SU-DHL-6 (cell line): ENCODE measurements at regions not wholly inside any gene's neighbourhood (a gene's known extent, or its start where the extent isn't known, plus 50 kb on each side); places are given as distances from the start of the nearest gene placed in this dataset.

Source experiments
- H2AFZ ChIP-seq: fragments of 200-600 bp; sonication (generic); 2 replicates; pipeline ENCODE4 v1.6.1; 2014; ENCODE audit warnings: low read depth, mild to moderate bottlenecking, moderate library complexity, mixed read lengths, antibody characterized with exemption, low read length; ENCODE audit not compliant: severe bottlenecking
- H3F3A ChIP-seq: fragments of 200-600 bp; shearing (Covaris generic); 2 replicates; pipeline ENCODE4 v1.6.0; 2016; ENCODE audit warnings: antibody characterized with exemption, mild to moderate bottlenecking; ENCODE audit not compliant: insufficient read depth
- H3K27ac ChIP-seq: fragments of 200-600 bp; sonication (generic); 2 replicates; pipeline ENCODE4 v1.5.1; 2016; ENCODE audit warnings: low read depth, mild to moderate bottlenecking, low read length, moderate library complexity, mixed read lengths
- H3K27me3 ChIP-seq: fragments of 200-600 bp; sonication (generic), shearing (Covaris generic); 2 replicates; pipeline ENCODE4 v1.6.0; 2014; ENCODE audit warnings: mild to moderate bottlenecking, low read length
- H3K36me3 ChIP-seq: fragments of 200-600 bp; sonication (generic); 2 replicates; pipeline ENCODE4 v1.6.1; 2014; ENCODE audit warnings: mild to moderate bottlenecking, low read length, mixed read lengths
- H3K4me2 ChIP-seq: fragments of 300-600, 200-600 bp; shearing (Covaris generic), sonication (generic); 2 replicates; pipeline ENCODE4 v1.6.0; 2014; ENCODE audit warnings: low read length, low read depth, mild to moderate bottlenecking; ENCODE audit not compliant: poor library complexity, severe bottlenecking
- H3K4me3 ChIP-seq: fragments of 200-600 bp; sonication (generic); 2 replicates; pipeline ENCODE4 v1.5.1; 2014; ENCODE audit warnings: antibody characterized with exemption, low read length, mild to moderate bottlenecking, mixed read lengths; ENCODE audit not compliant: insufficient read depth, poor library complexity, severe bottlenecking
- H3K79me2 ChIP-seq: fragments of 200-600 bp; sonication (generic); 2 replicates; pipeline ENCODE4 v1.6.1; 2014; ENCODE audit warnings: mild to moderate bottlenecking, low read length, moderate library complexity; ENCODE audit not compliant: insufficient read depth
- H3K9ac ChIP-seq: fragments of 200-600 bp; sonication (generic); 2 replicates; pipeline ENCODE4 v1.7.0; 2014; ENCODE audit warnings: mild to moderate bottlenecking, low read length
- H3K9me2 ChIP-seq: fragments of 200-600 bp; sonication (generic); replicated peaks from 2 replicates; pipeline ENCODE4 v1.6.1; 2014; ENCODE audit warnings: low read length; ENCODE audit not compliant: insufficient read depth
- H3K9me3 ChIP-seq: fragments of 200-600 bp; sonication (generic); 2 replicates; pipeline ENCODE4 v1.6.1; 2014; ENCODE audit warnings: low read length, mixed read lengths; ENCODE audit not compliant: insufficient read depth
- H4K20me1 ChIP-seq: fragments of 200-600 bp; sonication (generic); 2 replicates; pipeline ENCODE4 v1.6.1; 2014; ENCODE audit warnings: low read depth, mild to moderate bottlenecking, antibody characterized with exemption, low read length, moderate library complexity, mixed read lengths
- CTCF ChIP-seq: fragments of 200-600 bp; sonication (generic); IDR thresholded peaks from one replicate; pipeline ENCODE4 v1.5.1; 2017; ENCODE audit warnings: antibody characterized with exemption, mild to moderate bottlenecking, low read length, moderate library complexity; ENCODE audit not compliant: insufficient read depth, poor library complexity, severe bottlenecking
- EZH2phosphoT487 ChIP-seq: fragments of 200-600 bp; sonication (generic), shearing (Covaris generic); conservative IDR thresholded peaks from 2 replicates; pipeline ENCODE4 v1.6.1; 2018; ENCODE audit warnings: mild to moderate bottlenecking, antibody characterized with exemption, low read length, moderate library complexity, mixed read lengths

GRCh38 chr12:11553871-11554533 lies 95.5 kb upstream of the ETV6 start:
- Histone ChIP-seq H3K27me3 (no peaks in the 10 kb centered on the region), H3K36me3 (no peaks in the 10 kb centered on the region), H3K4me2 (no peak overlapping the region), H4K20me1 (no peaks in the 10 kb centered on the region), H2AFZ (no peak overlapping the region), H3F3A (no peaks in the 10 kb centered on the region), H3K9me3 (no peaks in the 10 kb centered on the region), H3K9me2 (no peaks in the 10 kb centered on the region), H3K9ac (no peak overlapping the region), H3K79me2 (no peaks in the 10 kb centered on the region), H3K27ac (no peak overlapping the region), H3K4me3 (no peak overlapping the region)
- TF ChIP-seq EZH2phosphoT487 (no peak), CTCF (peak; percentile 28)

GRCh38 chr12:11555195-11555594 lies 94.3 kb upstream of the ETV6 start:
- no peaks in the 10 kb centered on the region for H3K36me3 ChIP-seq
- H3K27me3 ChIP-seq = no peaks in the 10 kb centered on the region
- H3K9ac ChIP-seq = no peak overlapping the region
- no peaks in the 10 kb centered on the region for H3F3A ChIP-seq
- H3K9me2 ChIP-seq = no peaks in the 10 kb centered on the region
- no peaks in the 10 kb centered on the region for H3K79me2 ChIP-seq
- no peak for TF ChIP-seq EZH2phosphoT487
- TF ChIP-seq CTCF = no peak
- H4K20me1 ChIP-seq = no peaks in the 10 kb centered on the region
- no peak overlapping the region for H3K4me3 ChIP-seq
- H3K9me3 ChIP-seq = no peaks in the 10 kb centered on the region
- H3K4me2 ChIP-seq = no peak overlapping the region
- H2AFZ ChIP-seq = no peak overlapping the region
- no peak overlapping the region for H3K27ac ChIP-seq

- Histone ChIP-seq H3K9me3 (no peaks in the 10 kb centered on the region), H3K4me3 (no peak overlapping the region), H3K27me3 (no peaks in the 10 kb centered on the region), H3K9me2 (no peaks in the 10 kb centered on the region), H3K36me3 (no peaks in the 10 kb centered on the region), H3K79me2 (no peaks in the 10 kb centered on the region), H3K27ac (no peak overlapping the region), H3K4me2 (no peak overlapping the region), H3F3A (no peaks in the 10 kb centered on the region), H4K20me1 (no peaks in the 10 kb centered on the region), H3K9ac (no peak overlapping the region), H2AFZ (no peak overlapping the region)
- TF ChIP-seq CTCF = no peak
- no peak for TF ChIP-seq EZH2phosphoT487
Observed at GRCh38 chr12:11555743-11556625, 93.5 kb upstream of the ETV6 start.
